GM12878 (cell line): ENCODE measurements at regions not wholly inside any gene's neighbourhood (a gene's known extent, or its start where the extent isn't known, plus 50 kb on each side); places are given as distances from the start of the nearest gene placed in this dataset.

Experiments
- ATAC-seq: fragments of 200-7000 bp; cut with Tn5 transposase; 3 replicates; pipeline ENCODE4 v1.9.1; 2020; ENCODE audit warnings: mild to moderate bottlenecking, moderate library complexity
- BruUV-seq: library from RNA; stranded (reverse); fragments of 400-500 nt; replicated peaks from 2 replicates; lab custom pipeline; 2021; lab: Mats Ljungman, UMichigan
- CTCF ChIA-PET: fragments of 300-600 bp; sonication (Branson Sonifier 250); formaldehyde crosslinking; extraction: SDS; loops from one replicate; lab custom pipeline; 2021; ENCODE audit warnings: inconsistent platforms; lab: Yijun Ruan, JAX
- POLR2A ChIA-PET: fragments of 350-600 bp; formaldehyde crosslinking; extraction: SDS; loops from one replicate; lab custom pipeline; 2021; ENCODE audit warnings: inconsistent platforms; lab: Charles Lee
- RAD21 ChIA-PET: fragments of 300-600 bp; sonication (Branson Sonifier 250); formaldehyde crosslinking; loops from one replicate; lab custom pipeline; 2023; ENCODE audit warnings: antibody characterized with exemption; ENCODE audit not compliant: unreplicated experiment; lab: Charles Lee
- SMC1A ChIA-PET: fragments of 300-600 bp; sonication (Branson Sonifier 250); formaldehyde crosslinking; loops from one replicate; lab custom pipeline; 2023; ENCODE audit not compliant: unreplicated experiment, uncharacterized antibody; lab: Charles Lee
- DNase-seq: peaks from one replicate; pipeline ENCODE4 v3.0.0-alpha.2; 2011; ENCODE audit warnings: low read depth, low spot score
- FAIRE-seq: peaks from 3 replicates; lab custom pipeline; 2011; peaks lifted over from hg19 to GRCh38; lab: Jason Lieb, UNC
- H2AFZ ChIP-seq: 2 replicates; pipeline ENCODE4 v1.6.0; 2011; ENCODE audit warnings: low read depth, low read length, control low read depth; ENCODE audit not compliant: control insufficient read depth
- H3K27ac ChIP-seq: 2 replicates; pipeline ENCODE4 v1.5.1; 2011; ENCODE audit warnings: control low read depth; ENCODE audit not compliant: control insufficient read depth, insufficient read depth
- H3K27me3 ChIP-seq, 2 experiments: replicated peaks in 1 of 2; 2 replicates each; pipeline versions ENCODE4 v1.6.0 to v1.6.1; 2011; ENCODE audit warnings: low read length in 1 of 2; ENCODE audit not compliant: control insufficient read depth in 2 of 2, insufficient read depth in 2 of 2
- H3K36me3 ChIP-seq, 2 experiments: 2 replicates each; pipeline ENCODE4 v1.5.1; 2011; ENCODE audit warnings: low read length in 1 of 2; ENCODE audit not compliant: control insufficient read depth in 2 of 2, insufficient read depth in 2 of 2
- H3K4me1 ChIP-seq: 2 replicates; pipeline ENCODE4 v1.6.1; 2011; ENCODE audit warnings: mild to moderate bottlenecking, low read length, moderate library complexity, mixed read lengths; ENCODE audit not compliant: control insufficient read depth, insufficient read depth
- H3K4me2 ChIP-seq: 2 replicates; pipeline ENCODE4 v1.6.0; 2011; ENCODE audit warnings: control low read depth; ENCODE audit not compliant: control insufficient read depth, insufficient read depth
- H3K4me3 ChIP-seq: fragments of 200-600 bp; sonication (generic); 2 replicates; pipeline ENCODE4 v1.5.1; 2016
- H3K79me2 ChIP-seq: 2 replicates; pipeline ENCODE4 v1.6.0; 2011; ENCODE audit warnings: low read length; ENCODE audit not compliant: control insufficient read depth, insufficient read depth
- H3K9ac ChIP-seq: 2 replicates; pipeline ENCODE4 v1.8.0; 2011; ENCODE audit warnings: low read length, control low read depth, mixed read lengths; ENCODE audit not compliant: control insufficient read depth, insufficient read depth
- H3K9me3 ChIP-seq: replicated peaks from 3 replicates; pipeline ENCODE4 v1.5.1; 2011; ENCODE audit warnings: mild to moderate bottlenecking, low read length; ENCODE audit not compliant: control insufficient read depth, insufficient read depth
- H4K20me1 ChIP-seq: 2 replicates; pipeline ENCODE4 v1.6.0; 2011; ENCODE audit not compliant: control insufficient read depth, insufficient read depth
- FOXM1 ChIP-seq: IDR thresholded peaks from 2 replicates; pipeline ENCODE4 v1.6.1; 2012; ENCODE audit warnings: low read depth, mild to moderate bottlenecking, inconsistent platforms, low read length, moderate library complexity
- GATAD2B ChIP-seq: fragments of 450-650 bp; conservative IDR thresholded peaks from 2 replicates; pipeline ENCODE4 v1.6.1; 2017; ENCODE audit warnings: low read depth, mild to moderate bottlenecking, moderate library complexity
- HSF1 ChIP-seq: fragments of 150-350 bp; IDR thresholded peaks from 2 replicates; pipeline ENCODE4 v1.6.1; 2014; ENCODE audit warnings: mild to moderate bottlenecking, low read depth, low read length
- KLF5 ChIP-seq: fragments of 450-650 bp; IDR thresholded peaks from 2 replicates; pipeline ENCODE4 v1.6.1; 2014; ENCODE audit warnings: mild to moderate bottlenecking; ENCODE audit not compliant: partially characterized antibody
- LARP7 ChIP-seq: fragments of 450-650 bp; IDR thresholded peaks from 2 replicates; pipeline ENCODE4 v1.6.1; 2017; ENCODE audit warnings: mild to moderate bottlenecking
- MTA2 ChIP-seq: fragments of 450-650 bp; IDR thresholded peaks from 2 replicates; pipeline ENCODE4 v1.6.1; 2016; ENCODE audit warnings: low read depth, mild to moderate bottlenecking, moderate library complexity
- MYC ChIP-seq: IDR thresholded peaks from 2 replicates; pipeline ENCODE4 v1.6.1; 2011; ENCODE audit warnings: mild to moderate bottlenecking, low read length, moderate library complexity, inconsistent platforms; ENCODE audit not compliant: insufficient read depth, insufficient replicate concordance, insufficient read length, severe bottlenecking
- PML ChIP-seq: IDR thresholded peaks from 2 replicates; pipeline ENCODE4 v1.6.1; 2012; ENCODE audit warnings: low read length, inconsistent platforms
- RFX5 ChIP-seq: IDR thresholded peaks from 2 replicates; pipeline ENCODE4 v1.6.1; 2011; ENCODE audit warnings: low read depth, low read length, improper control_type of control experiment
- SIN3A ChIP-seq: IDR thresholded peaks from 2 replicates; pipeline ENCODE4 v1.6.1; 2012; ENCODE audit warnings: low read depth, low read length, improper control_type of control experiment
- SMARCA5 ChIP-seq: fragments of 450-650 bp; IDR thresholded peaks from 2 replicates; pipeline ENCODE4 v1.6.1; 2017; ENCODE audit warnings: mild to moderate bottlenecking
- TCF7 ChIP-seq: IDR thresholded peaks from 2 replicates; pipeline ENCODE4 v1.6.1; 2014; ENCODE audit warnings: antibody characterized with exemption, borderline replicate concordance
- YY1 ChIP-seq: IDR thresholded peaks from 2 replicates; pipeline ENCODE4 v1.6.1; 2011; ENCODE audit warnings: low read depth, mild to moderate bottlenecking, low read length
- ZBTB33 ChIP-seq: fragments of 450-650 bp; IDR thresholded peaks from 2 replicates; pipeline ENCODE4 v1.6.1; 2017; ENCODE audit warnings: mild to moderate bottlenecking
- ZNF687 ChIP-seq: fragments of 450-650 bp; IDR thresholded peaks from 2 replicates; pipeline ENCODE4 v1.6.1; 2017; ENCODE audit warnings: mild to moderate bottlenecking, moderate library complexity
- WGBS: methylation state at CpG from one replicate; pipeline ENCODE4 v1.1.6; 2016; ENCODE audit warnings: low lambda C conversion rate; ENCODE audit not compliant: insufficient replicate concordance, insufficient coverage; ENCODE audit errors: missing lambda C conversion rate; 5-methylcytosine and 5-hydroxymethylcytosine counted together
- in situ Hi-C: fragments of 300-500 bp; cut with MboI; formaldehyde crosslinking; loops from 9 replicates; pipeline ENCODE4 v1.14.3; 2018; ENCODE audit warnings: mixed read lengths
- intact Hi-C: fragments of 100-400 bp; cut with micrococcal nuclease; formaldehyde crosslinking; loops from one replicate; pipeline ENCODE4 v1.14.2; 2022; ENCODE audit not compliant: unreplicated experiment

- TF ChIP-seq KLF5, result no peak
- no peak for TF ChIP-seq RFX5
- TF ChIP-seq, all 136 proteins: peak for 0
These were observed 124.4 kb upstream of the PTBP2 start (continued) for GRCh38 chr1:96597218-96597617.

GRCh38 chr1:96598416-96599168 is 123.0 kb upstream of the PTBP2 start:
- CTCF ChIA-PET, result no interaction called here
- no peaks in the 10 kb centered on the region for H4K20me1 ChIP-seq
- H3K4me1 ChIP-seq, result no peaks in the 10 kb centered on the region
- no peaks in the 10 kb centered on the region for H3K27me3 ChIP-seq
- no peak for ATAC-seq
- no peak for TF ChIP-seq HSF1
- no peak for TF ChIP-seq TCF7
- TF ChIP-seq PML, result no peak
- TF ChIP-seq RFX5, result no peak
- no peak for TF ChIP-seq YY1
- no peak for TF ChIP-seq MYC
- no peak for TF ChIP-seq ZNF687
- TF ChIP-seq SIN3A, result no peak
- no peak for TF ChIP-seq MTA2
- no peak for TF ChIP-seq ZBTB33
- no peak for TF ChIP-seq SMARCA5
- TF ChIP-seq GATAD2B, result no peak
- no peak for TF ChIP-seq FOXM1
- no peak for TF ChIP-seq LARP7
- TF ChIP-seq, all 136 proteins: peak for 0
- intact Hi-C loops, result no loop called here
- Histone ChIP-seq H3K27ac (no peak overlapping the region), H3K9ac (no peak overlapping the region), H3K79me2 (no peaks in the 10 kb centered on the region), H3K36me3 (no peaks in the 10 kb centered on the region), H3K4me2 (no peak overlapping the region), H3K9me3 (no peaks in the 10 kb centered on the region), H2AFZ (no peak overlapping the region), H3K4me3 (no peak overlapping the region)
- ChIA-PET SMC1A (no interaction called here), POLR2A (no interaction called here), RAD21 (interaction anchor here (1.3 kb wide), 1 partner anchor 10 kb away, joined by 3 read pairs; no protein-coding TSS in a partner anchor)
- FAIRE-seq, result no peak
- BruUV-seq, result no TSS peak
- in situ Hi-C loops, result no loop called here
- WGBS, result 9% methylated on average over 4 of the region's 4 CpGs
- no peak for DNase-seq
